PC-3 (cell line): ENCODE measurements at regions not wholly inside any gene's neighbourhood (a gene's known extent, or its start where the extent isn't known, plus 50 kb on each side); places are given as distances from the start of the nearest gene placed in this dataset.

Experiments
- ATAC-seq: fragments of 200-7000 bp; cut with Tn5 transposase; 2 replicates; pipeline ENCODE4 v1.9.1; 2020; ENCODE audit warnings: mild to moderate bottlenecking, moderate library complexity
- BruUV-seq: library from RNA; stranded (reverse); fragments of 400-500 nt; replicated peaks from 2 replicates; lab custom pipeline; 2021; lab: Mats Ljungman, UMichigan
- CTCF ChIA-PET: fragments of 300-600 bp; sonication (Branson Sonifier 250); formaldehyde crosslinking; loops from one replicate; lab custom pipeline; 2022; ENCODE audit warnings: antibody characterized with exemption; lab: Charles Lee
- POLR2A ChIA-PET: fragments of 300-600 bp; sonication (Branson Sonifier 250); formaldehyde crosslinking; loops from one replicate; lab custom pipeline; 2022; ENCODE audit warnings: antibody characterized with exemption; ENCODE audit not compliant: unreplicated experiment; lab: Charles Lee
- DNase-seq: peaks from one replicate; pipeline ENCODE4 v3.0.0-alpha.2; 2015
- H2AFZ ChIP-seq: fragments of 300-600 bp; sonication (generic); 2 replicates; pipeline ENCODE4 v1.6.0; 2016; ENCODE audit warnings: antibody characterized with exemption, low read length
- H3F3A ChIP-seq: fragments of 300-600 bp; sonication (generic); one replicate; pipeline ENCODE4 v1.6.0; 2017; ENCODE audit warnings: antibody characterized with exemption, low read length, control low read depth, mild to moderate bottlenecking; ENCODE audit not compliant: unreplicated experiment
- H3K27ac ChIP-seq: fragments of 300-600 bp; sonication (generic); 2 replicates; pipeline ENCODE4 v1.5.1; 2016; ENCODE audit warnings: mild to moderate bottlenecking, low read length
- H3K27me3 ChIP-seq: fragments of 300-600 bp; sonication (generic); 2 replicates; pipeline ENCODE4 v1.6.1; 2016; ENCODE audit warnings: low read length, mixed read lengths
- H3K36me3 ChIP-seq: fragments of 300-600 bp; sonication (generic); 2 replicates; pipeline ENCODE4 v1.6.1; 2016; ENCODE audit warnings: low read depth, mixed run types, low read length, mixed read lengths
- H3K4me1 ChIP-seq: fragments of 300-600 bp; sonication (generic); 2 replicates; pipeline ENCODE4 v1.5.1; 2016; ENCODE audit warnings: low read length; ENCODE audit not compliant: insufficient read depth
- H3K4me2 ChIP-seq: fragments of 300-600 bp; sonication (generic); 2 replicates; pipeline ENCODE4 v1.6.0; 2016; ENCODE audit warnings: low read length
- H3K4me3 ChIP-seq: fragments of 300-600 bp; sonication (generic); 2 replicates; pipeline ENCODE4 v1.5.1; 2016; ENCODE audit warnings: mild to moderate bottlenecking, low read length, mixed read lengths
- H3K79me2 ChIP-seq: fragments of 300-600 bp; sonication (generic); 2 replicates; pipeline ENCODE4 v1.6.1; 2017; ENCODE audit warnings: low read length, mixed read lengths
- H3K9ac ChIP-seq: fragments of 300-600 bp; sonication (generic); 2 replicates; pipeline ENCODE4 v1.6.0; 2016; ENCODE audit warnings: mild to moderate bottlenecking, low read length
- H3K9me2 ChIP-seq: fragments of 300-600 bp; sonication (generic); replicated peaks from 2 replicates; pipeline ENCODE4 v1.6.1; 2016; ENCODE audit warnings: mixed run types, low read length, mixed read lengths
- H3K9me3 ChIP-seq: fragments of 300-600 bp; sonication (generic); 2 replicates; pipeline ENCODE4 v1.6.1; 2016; ENCODE audit warnings: low read length, mixed read lengths
- H4K20me1 ChIP-seq: fragments of 300-600 bp; sonication (generic); 2 replicates; pipeline ENCODE4 v1.6.1; 2016; ENCODE audit warnings: low read length, mixed read lengths
- EZH2 ChIP-seq: fragments of 300-600 bp; sonication (generic); IDR thresholded peaks from one replicate; pipeline ENCODE4 v1.6.1; 2017; ENCODE audit warnings: antibody characterized with exemption, mild to moderate bottlenecking, low read length; ENCODE audit not compliant: unreplicated experiment
- EZH2phosphoT487 ChIP-seq: fragments of 300-600 bp; sonication (generic); IDR thresholded peaks from 2 replicates; pipeline ENCODE4 v1.6.1; 2018; ENCODE audit warnings: mild to moderate bottlenecking, antibody characterized with exemption, low read length, borderline replicate concordance
- intact Hi-C: fragments of 100-400 bp; cut with micrococcal nuclease; formaldehyde crosslinking; loops from 2 replicates; pipeline ENCODE4 v1.9.0; 2023
- TF ChIP-seq, protein P1 (sequence below): fragments of 300-600 bp; sonication (generic); conservative IDR thresholded peaks from 2 replicates; pipeline ENCODE4 v1.5.1; 2017; ENCODE audit warnings: antibody characterized with exemption, low read depth, mild to moderate bottlenecking, low read length

DNA sequence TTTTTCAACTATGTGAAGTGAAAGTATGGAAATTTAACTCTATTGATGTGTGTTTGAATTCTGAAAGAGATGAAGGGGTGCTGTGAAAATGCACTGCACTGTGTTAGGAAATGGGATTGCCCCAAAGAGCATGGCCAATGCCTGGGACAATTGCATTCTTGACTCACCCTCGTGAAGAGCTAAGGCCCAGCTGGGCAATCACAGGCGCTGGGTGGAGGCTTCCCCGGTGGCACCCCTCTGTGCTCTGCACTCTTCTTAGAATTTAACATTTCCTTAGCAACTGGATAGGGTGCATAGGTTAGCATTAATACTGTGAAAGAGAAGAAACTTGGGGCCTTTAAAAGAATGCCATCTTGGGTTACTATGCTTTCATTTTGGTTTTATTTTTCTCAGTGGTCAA, 179.9 kb upstream of the GOLIM4 start:
- intact Hi-C loops = no loop called here
- Histone ChIP-seq H3K9me2 (no peaks in the 10 kb centered on the region), H3K79me2 (no peaks in the 10 kb centered on the region), H3K27me3 (no peaks in the 10 kb centered on the region), H3K36me3 (no peaks in the 10 kb centered on the region), H3K4me2 (no peak overlapping the region), H3K9me3 (no peaks in the 10 kb centered on the region), H3K9ac (no peak overlapping the region), H3K4me1 (no peaks in the 10 kb centered on the region), H2AFZ (no peak overlapping the region), H4K20me1 (no peaks in the 10 kb centered on the region), H3F3A (no peaks in the 10 kb centered on the region), H3K27ac (no peak overlapping the region), H3K4me3 (no peak overlapping the region)
- ATAC-seq = no peak
- DNase-seq = no peak
- BruUV-seq = no TSS peak
- POLR2A ChIA-PET = no interaction called here
- CTCF ChIA-PET = no interaction called here
- TF ChIP-seq EZH2 = no peak
- TF ChIP-seq, protein P1, sequence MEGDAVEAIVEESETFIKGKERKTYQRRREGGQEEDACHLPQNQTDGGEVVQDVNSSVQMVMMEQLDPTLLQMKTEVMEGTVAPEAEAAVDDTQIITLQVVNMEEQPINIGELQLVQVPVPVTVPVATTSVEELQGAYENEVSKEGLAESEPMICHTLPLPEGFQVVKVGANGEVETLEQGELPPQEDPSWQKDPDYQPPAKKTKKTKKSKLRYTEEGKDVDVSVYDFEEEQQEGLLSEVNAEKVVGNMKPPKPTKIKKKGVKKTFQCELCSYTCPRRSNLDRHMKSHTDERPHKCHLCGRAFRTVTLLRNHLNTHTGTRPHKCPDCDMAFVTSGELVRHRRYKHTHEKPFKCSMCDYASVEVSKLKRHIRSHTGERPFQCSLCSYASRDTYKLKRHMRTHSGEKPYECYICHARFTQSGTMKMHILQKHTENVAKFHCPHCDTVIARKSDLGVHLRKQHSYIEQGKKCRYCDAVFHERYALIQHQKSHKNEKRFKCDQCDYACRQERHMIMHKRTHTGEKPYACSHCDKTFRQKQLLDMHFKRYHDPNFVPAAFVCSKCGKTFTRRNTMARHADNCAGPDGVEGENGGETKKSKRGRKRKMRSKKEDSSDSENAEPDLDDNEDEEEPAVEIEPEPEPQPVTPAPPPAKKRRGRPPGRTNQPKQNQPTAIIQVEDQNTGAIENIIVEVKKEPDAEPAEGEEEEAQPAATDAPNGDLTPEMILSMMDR = no peak
- no peak for TF ChIP-seq EZH2phosphoT487

DNA sequence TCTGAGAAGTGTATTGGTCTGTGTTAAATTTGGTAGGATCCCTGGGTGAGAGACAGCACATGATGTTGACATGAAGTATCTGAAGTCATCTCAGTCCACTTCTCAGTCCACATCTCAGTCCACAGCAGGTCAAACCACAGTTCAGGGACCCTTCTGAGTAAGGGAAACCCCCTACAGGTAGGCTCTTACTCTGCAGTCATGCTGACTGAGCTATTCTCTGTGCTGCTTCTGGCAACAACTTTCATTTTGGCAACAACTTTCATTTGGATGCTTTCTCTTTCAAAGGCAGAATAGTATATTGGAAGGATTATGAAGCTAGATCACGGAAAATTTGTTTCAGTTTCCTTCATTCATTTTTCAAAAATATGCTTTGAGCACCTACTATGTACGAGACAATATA, 178.2 kb upstream of the GOLIM4 start:
- CTCF ChIA-PET = interaction anchor here (0.6 kb wide), 1 partner anchor 610 kb away, joined by 4 read pairs; no protein-coding TSS in a partner anchor
- no TSS peak for BruUV-seq

DNA sequence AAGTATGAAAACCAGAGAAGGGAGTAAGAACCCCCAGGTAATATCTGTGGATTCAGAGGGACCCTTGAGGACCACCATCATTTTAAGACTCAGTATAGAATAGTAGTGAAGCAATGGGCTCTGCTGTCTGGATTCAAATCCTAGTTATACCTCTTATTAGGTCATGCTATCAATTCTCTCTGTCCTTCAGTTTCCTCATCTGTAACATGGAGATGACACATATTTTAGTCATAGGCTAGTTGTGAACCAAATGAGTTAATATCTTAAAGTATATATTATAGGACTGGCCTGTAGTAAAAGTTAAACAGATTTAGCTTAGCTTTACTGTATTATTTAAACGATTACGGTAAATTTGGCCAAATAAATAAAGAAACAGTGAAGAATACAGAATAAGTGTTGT, 177.3 kb upstream of the GOLIM4 start:
- intact Hi-C loops = no loop called here
- no peak overlapping the region for H3K4me2 ChIP-seq
- DNase-seq (peak; percentile 11), ATAC-seq (peak; percentile 30; the same call in 1 of the 2 replicates)
- no TSS peak for BruUV-seq
- H2AFZ ChIP-seq = no peak overlapping the region
- H3K9ac ChIP-seq = no peak overlapping the region
- no peaks in the 10 kb centered on the region for H3K36me3 ChIP-seq
- POLR2A ChIA-PET = no interaction called here
- no peaks in the 10 kb centered on the region for H3K9me2 ChIP-seq
- no peaks in the 10 kb centered on the region for H3K9me3 ChIP-seq
- no peaks in the 10 kb centered on the region for H3F3A ChIP-seq
- H3K4me3 ChIP-seq = no peak overlapping the region
- H3K4me1 ChIP-seq = no peaks in the 10 kb centered on the region
- no peaks in the 10 kb centered on the region for H4K20me1 ChIP-seq
- H3K79me2 ChIP-seq = no peaks in the 10 kb centered on the region
- no peak for TF ChIP-seq EZH2
- TF ChIP-seq, protein P1 = no peak
- TF ChIP-seq EZH2phosphoT487 = no peak
- no peak overlapping the region for H3K27ac ChIP-seq
- H3K27me3 ChIP-seq = no peaks in the 10 kb centered on the region
- CTCF ChIA-PET = no interaction called here

More for the DNA sequence above, 178.2 kb upstream of the GOLIM4 start:
- no peaks in the 10 kb centered on the region for H3K27me3 ChIP-seq
- TF ChIP-seq EZH2 (no peak), EZH2phosphoT487 (no peak)
- TF ChIP-seq, protein P1 = no peak
- H3K4me2 ChIP-seq = no peak overlapping the region
- no peak overlapping the region for H3K9ac ChIP-seq
- no peaks in the 10 kb centered on the region for H3K79me2 ChIP-seq
- H3K9me2 ChIP-seq = no peaks in the 10 kb centered on the region
- H3K9me3 ChIP-seq = no peaks in the 10 kb centered on the region
- POLR2A ChIA-PET = no interaction called here
- no peaks in the 10 kb centered on the region for H4K20me1 ChIP-seq
- H3K27ac ChIP-seq = no peak overlapping the region
- no peaks in the 10 kb centered on the region for H3F3A ChIP-seq
- H3K4me3 ChIP-seq = no peak overlapping the region
- H2AFZ ChIP-seq = no peak overlapping the region
- no peaks in the 10 kb centered on the region for H3K4me1 ChIP-seq
- no peaks in the 10 kb centered on the region for H3K36me3 ChIP-seq
- DNase-seq = no peak
- no peak for ATAC-seq
- intact Hi-C loops = no loop called here
